Activated CD4-positive, CD25-positive, alpha-beta regulatory T cell treated with anti-CD3 and anti-CD28 coated beads, Interleukin-2, amount 50 U/mL, for 24 hours (primary cell): ENCODE measurements at regions not wholly inside any gene's neighbourhood (a gene's known extent, or its start where the extent isn't known, plus 50 kb on each side); places are given as distances from the start of the nearest gene placed in this dataset.
"Not testable (repeated sequence)": the region's sequence is repeated elsewhere in the genome, so short reads cannot be mapped to it uniquely, and the experiment has no call there.

Experiments
- ATAC-seq, 2 donors: fragments of 150-1000 bp; cut with Tn5 transposase; one replicate each; pipeline ENCODE4 v1.10.0; 2021; ENCODE audit warnings: mild to moderate bottlenecking in 1 of 2, moderate library complexity in 1 of 2

- ATAC-seq = no peak
Observed at GRCh38 chr7:34491899-34492298, 166.1 kb upstream of the NPSR1 start.

GRCh38 chr7:34493752-34494151, 164.3 kb upstream of the NPSR1 start:
- ATAC-seq = no peak

GRCh38 chr7:34497153-34497777, 160.8 kb upstream of the NPSR1 start:
- no peak for ATAC-seq

GRCh38 chr7:34501156-34501555, 156.9 kb upstream of the NPSR1 start:
- ATAC-seq = no peak

DNA sequence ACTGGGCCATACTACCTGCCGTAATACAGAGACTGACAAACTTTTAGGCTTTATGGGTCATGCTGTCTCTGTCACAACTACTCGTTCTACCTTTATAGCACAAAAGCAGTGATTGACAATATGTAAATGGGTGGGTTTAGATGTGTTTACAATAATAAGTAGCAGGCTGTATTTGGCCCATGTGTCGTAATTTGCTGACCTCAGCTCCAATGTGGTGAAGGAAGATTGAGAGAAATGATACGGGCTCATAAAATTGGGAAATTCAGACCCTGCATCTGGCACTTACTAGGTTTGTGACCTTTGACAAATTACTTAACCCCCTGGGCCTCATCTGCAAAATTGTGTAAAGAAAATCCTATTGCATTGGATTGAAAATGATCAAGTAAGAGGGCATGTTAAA, 150.8 kb upstream of the NPSR1 start:
- ATAC-seq = no peak

DNA sequence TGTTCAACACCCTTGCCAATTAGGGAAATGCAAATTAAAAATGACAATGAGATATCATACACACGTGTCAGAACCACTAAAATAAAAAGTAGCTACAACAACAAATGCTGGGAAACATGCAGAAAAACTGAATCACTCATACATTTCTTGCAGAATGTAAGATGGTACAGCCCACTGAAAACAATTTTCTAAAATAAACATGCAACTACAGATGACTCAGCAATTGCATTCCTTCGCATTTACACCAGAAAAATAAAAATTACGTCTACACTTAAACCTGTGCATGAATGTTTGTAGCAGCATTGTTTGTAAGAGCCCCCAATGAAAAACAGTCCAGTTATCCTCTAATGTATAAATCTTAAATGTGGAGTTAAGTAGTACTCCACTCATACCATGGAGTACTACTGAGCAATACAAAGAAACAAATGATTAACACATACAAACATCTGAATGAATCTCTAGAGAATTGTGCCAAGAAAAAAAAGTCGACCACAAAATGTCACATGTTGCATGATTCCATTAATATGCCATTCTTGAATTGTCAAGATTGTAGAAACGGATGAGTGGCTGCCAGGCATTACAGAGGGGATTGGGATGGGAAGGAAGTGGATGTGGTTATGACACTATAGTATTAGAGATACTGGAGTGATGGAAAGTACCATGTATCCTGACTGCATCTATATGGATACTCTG, 134.6 kb upstream of the NPSR1 start:
- ATAC-seq = no peak

DNA sequence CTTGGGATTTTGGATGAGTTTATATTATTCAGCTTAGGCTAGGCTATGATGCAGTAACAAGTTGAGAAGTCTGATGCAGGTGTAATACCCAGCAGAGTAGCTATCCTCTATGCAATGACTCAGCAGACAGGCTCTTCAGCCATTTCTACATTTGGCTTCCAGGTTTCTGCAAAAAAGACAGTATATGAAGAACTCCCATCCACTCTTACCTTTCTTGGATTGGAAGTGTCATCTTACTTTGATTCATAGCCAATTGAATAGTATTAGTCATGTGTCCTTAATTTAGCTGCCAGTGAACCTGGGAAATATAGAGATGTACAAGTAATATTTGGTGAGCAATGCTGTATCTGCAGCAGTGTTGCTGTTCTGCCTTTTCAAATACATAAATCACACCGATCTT, 127.8 kb upstream of the NPSR1 start:
- no peak for ATAC-seq

DNA sequence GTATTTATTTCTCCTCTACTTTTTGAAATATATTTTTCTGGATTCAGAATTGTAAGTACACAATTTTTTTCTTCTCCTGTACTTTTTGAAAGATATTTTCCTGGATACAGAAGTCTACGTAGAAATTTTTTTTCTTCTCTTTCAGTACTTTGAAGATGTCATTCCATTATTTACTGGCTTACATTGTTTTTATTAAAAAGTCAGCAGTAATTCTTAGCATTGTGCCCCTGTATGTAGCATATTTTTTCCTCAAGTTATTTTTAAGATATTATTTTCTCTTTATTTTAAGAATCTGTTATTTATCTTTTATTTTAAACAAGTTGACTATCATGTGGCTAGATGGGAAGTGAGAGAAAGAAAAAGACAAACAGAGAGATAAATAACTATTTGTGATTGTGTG, 119.0 kb upstream of the NPSR1 start:
- no peak for ATAC-seq

DNA sequence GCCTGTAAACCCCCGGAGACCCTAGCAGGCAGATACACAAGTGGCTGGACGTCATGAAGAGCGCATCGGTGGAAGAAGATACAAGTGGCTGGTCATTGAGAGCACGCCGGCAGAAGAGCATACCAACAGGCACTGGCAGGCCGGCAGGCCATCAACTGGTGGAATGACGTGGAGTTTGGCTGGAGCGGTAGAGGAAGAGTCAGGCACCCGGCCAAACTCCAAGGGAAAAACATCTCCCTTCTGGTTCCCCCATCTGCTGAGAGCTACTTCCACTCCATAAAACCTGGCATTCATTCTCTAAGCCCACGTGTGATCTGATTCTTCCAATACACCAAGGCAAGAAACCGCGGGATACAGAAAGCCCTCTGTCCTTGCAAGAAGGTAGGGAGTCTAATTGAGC, 113.4 kb upstream of the NPSR1 start:
- no peak for ATAC-seq

DNA sequence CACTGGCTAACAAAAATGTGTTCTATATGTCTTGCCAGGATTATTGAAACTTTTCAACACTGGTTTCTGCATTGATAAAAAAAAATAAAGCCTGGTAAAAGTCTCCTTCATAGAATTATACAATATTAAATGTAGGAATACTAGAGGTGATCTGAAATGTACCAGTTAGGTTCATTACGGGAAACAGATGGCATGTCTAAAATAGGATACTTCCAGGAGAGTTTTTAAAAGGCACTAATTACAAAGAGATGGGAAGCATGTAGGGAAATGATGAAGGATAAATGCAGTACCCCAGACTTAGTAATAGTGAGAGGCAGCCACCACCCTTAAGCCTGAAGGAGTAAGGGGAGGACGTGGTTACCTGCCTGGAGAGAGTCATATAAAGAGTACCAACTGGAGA, 107.0 kb upstream of the NPSR1 start:
- ATAC-seq = no peak

DNA sequence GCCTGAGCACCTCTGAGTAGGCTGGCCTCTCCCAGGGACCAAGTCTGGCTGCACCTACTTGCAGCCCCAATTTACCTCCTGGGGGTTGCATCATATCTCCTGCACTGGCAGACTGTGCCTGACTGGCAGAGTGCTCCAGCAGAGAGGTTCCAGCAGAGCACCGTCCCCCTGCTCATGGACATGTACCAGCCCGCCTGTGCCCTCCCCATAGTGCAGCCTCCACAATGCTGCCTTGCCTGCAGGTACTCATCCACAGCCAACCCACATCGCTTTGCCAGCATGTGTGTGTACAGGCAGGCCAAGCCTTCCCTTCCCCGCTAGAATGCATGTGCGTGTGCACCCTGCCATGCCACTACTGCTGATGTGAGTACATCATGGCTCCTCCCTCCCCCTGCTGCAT, 105.5 kb upstream of the NPSR1 start:
- no peak for ATAC-seq

GRCh38 chr7:34558022-34558421, 100.0 kb upstream of the NPSR1 start:
- ATAC-seq = no peak

- no peak for ATAC-seq
Observed at GRCh38 chr7:34564091-34564490, 93.9 kb upstream of the NPSR1 start.

DNA sequence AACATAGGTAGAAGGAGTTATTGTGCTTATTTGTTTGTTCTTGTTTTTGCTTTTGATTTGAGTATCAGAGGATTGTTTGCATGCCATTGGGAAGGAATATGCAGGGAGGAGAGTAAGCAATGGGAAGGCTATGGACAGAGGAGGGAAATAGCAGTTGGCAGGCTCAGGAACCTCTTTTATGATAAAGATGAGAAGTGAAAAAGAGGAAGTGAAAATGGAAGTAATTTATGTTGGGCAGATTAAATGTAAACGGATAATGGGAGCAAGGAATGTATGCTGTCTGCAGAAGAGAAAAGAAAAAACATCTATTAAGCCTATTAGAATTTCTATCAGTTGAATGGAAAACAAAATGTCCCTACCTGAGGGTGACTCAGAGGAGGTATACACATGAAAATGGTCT, 90.1 kb upstream of the NPSR1 start:
- no peak for ATAC-seq

GRCh38 chr7:34569975-34570699, 87.9 kb upstream of the NPSR1 start:
- ATAC-seq = no peak

GRCh38 chr7:34575006-34575405, 83.0 kb upstream of the NPSR1 start:
- ATAC-seq = no peak

- ATAC-seq = not testable (repeated sequence)
Observed at GRCh38 chr7:34577934-34578333, 80.1 kb upstream of the NPSR1 start.

DNA sequence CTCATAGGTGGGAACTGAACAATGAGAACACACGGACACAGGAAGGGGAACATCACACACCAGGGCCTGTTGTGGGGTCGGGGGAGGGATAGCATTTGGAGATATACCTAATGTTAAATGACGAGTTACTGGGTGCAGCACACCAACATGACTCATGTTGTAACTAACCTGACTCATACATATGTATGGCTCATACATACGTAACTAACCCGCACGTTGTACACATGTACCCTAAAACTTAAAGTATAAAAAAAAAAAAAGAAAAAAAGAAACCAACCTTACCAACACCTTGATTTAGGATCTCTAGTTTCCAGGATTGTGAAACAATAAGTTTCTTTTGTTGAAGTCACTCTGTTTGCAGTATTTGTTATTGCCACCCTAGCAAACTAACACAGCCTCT, 76.3 kb upstream of the NPSR1 start:
- not testable (repeated sequence) for ATAC-seq

DNA sequence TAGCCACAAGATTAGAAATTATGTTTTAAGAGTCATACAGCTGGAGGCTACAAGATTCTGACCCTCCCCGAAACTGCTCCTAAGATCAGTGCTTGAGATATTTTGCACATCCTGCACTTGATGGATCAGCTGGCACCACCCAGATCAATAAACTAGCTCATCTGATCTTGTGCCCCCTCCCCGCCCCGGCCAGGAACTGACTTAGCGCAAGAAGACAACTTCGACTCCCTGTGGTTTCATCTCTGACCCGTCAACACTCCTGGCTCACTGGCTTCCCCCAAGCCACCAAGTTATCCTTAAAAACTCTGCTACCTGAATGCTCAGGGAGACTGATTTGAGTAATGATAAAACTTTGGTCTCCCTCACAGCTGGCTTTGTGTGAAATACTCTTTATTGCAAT, 73.5 kb upstream of the NPSR1 start:
- no peak for ATAC-seq

DNA sequence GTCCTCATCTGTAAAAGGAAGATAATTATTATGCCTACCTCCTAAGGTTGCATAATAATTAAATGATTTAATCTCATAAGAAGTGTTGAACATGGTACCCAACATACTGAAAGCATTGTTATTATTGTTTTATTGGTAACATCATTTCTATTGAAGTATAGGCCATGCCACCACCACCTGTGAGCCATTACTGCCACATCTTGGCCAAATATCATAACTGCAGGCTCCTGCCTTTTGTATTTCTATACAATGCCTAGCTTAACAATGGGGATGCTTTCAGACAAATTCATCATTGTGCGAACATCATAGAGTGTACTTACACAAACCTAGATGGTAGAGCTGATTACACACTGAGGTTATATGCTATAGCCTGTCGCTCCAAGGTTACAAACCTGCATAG, 61.1 kb upstream of the NPSR1 start:
- no peak for ATAC-seq

- no peak for ATAC-seq
Observed at GRCh38 chr7:34603711-34604444, 54.1 kb upstream of the NPSR1 start.
